Tongue (tissue), 1 donor: ENCODE measurements at regions not wholly inside any gene's neighbourhood (a gene's known extent, or its start where the extent isn't known, plus 50 kb on each side); places are given as distances from the start of the nearest gene placed in this dataset.
"Not testable (repeated sequence)": the region's sequence is repeated elsewhere in the genome, so short reads cannot be mapped to it uniquely, and the experiment has no call there.

Experiments
- DNase-seq: peaks from one replicate; pipeline ENCODE4 v3.0.0-alpha.2; 2015

DNA sequence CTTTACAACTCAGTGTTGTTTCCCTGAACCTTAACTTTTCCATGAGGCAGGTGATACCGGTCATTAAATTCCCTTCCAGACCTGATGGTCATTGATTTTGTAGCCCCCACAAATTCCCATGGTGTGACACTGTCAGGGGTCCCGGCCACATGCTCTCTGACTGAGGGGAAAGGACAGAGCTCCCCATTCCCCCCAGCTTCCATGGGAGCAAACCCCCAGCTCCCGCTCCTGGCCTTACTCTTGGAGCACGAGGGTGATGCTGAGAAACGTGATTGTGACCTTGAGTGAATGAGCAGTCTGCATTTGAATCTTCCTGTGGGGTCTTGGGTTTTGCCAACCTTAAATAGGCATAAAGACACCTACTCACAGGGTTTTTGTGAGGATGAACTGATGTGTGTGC lies 366.8 kb downstream of the RPS6KC1 start:
- DNase-seq, result no peak

DNA sequence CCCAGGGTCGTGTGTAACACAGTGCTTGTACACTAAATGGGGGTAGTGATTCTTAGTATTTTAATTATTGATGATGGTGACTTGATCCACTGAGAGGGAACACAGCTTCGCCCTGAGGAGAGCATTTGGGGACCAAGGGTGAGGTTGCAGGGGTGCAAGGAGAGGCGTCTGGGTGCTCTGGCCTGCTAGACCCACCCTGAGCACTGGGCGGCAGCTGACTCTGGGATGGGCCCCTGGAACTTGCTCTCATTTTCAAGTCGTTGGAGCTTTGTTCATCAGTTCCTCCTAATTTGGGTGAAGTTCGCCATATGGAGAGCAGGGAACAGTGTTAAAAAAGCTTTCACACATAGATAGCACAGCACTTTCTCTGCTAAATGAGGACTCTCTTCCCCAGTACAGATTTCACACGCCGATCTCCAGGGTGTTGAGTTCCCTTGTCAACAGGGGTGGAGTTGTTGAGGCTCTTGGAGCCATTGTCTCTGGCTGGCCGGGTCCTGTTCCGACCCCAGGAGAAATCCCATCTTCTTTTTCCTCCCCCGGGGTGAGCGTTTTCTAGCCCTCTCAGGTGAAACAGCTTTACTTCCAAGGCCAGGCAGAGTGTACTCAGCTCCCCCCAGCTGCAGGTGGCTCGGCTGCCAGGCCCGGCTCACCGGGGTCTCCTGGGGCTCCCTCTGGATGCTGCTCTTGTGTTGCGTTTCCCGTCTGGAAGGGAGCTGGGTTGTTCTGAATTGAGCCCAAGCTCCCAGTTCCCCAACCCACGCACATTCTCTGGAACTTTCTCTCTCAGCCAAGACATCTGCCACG lies 367.4 kb downstream of the RPS6KC1 start:
- no peak for DNase-seq

DNA sequence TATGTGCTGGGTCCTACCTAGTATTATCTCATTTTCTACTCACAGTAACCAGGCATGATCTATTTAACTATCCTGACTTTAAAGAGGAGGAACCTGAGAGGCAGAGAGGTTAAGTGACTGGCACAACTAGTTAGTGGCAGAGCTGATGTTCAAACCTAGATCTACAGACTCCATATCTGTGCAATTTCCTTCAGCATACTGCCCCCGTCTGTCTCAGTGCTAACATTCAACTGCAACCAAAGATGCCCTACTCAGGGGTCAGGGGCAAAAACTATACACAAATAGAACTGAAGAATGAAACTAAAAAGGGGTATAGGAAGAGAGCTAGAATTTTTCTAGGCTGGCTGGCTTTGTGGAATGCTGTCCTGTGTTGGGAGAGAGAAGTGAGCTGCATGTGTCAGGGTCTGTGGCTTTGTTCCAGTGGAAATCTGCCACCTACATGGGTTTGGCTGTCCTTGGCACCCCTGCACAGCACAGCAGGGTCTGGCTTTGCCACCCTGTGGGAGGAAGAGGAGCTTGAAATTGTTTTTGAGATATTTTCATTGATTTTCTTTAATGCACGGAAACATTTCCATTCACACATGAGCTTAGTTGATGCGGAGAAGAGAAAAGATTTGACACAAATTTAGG lies 368.5 kb downstream of the RPS6KC1 start:
- DNase-seq, result no peak

DNA sequence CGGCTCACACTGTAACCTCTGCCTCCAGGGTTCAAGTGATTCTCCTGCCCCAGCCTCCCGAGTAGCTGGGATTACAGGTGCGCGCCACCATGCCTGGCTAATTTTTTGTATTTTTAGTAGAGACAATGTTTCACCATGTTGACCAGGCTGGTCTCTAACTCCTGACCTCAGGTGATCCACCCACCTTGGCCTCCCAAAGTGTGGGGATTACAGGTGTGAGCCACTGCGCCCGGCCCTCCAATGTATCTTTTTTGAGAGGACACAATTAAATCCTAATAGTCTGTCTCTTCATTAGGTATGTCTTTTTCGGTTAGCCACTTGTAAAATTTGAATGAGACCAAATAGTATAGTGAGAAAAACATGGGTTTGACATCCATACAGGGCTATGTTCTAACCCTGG lies 370.1 kb downstream of the RPS6KC1 start:
- DNase-seq, result not testable (repeated sequence)

DNA sequence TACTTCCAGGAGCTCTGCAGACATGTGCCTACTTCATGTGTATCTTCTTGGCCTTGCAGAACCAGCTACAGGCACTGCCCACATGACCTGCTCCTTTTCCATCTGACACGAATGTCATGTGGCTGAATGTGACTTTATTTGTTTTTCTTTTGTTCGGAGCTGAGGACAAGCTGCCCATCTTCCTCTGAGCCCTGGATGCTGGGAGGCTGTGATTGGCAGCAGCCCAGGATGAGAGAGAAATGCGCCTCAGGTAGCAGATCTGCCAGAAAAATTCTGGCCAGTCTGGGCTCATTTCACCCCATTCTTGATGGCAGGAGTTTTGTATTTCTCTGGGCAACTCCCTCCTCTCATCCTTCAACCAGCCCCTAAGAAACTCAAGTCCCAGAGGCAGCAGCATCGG lies 372.0 kb downstream of the RPS6KC1 start:
- no peak for DNase-seq

DNA sequence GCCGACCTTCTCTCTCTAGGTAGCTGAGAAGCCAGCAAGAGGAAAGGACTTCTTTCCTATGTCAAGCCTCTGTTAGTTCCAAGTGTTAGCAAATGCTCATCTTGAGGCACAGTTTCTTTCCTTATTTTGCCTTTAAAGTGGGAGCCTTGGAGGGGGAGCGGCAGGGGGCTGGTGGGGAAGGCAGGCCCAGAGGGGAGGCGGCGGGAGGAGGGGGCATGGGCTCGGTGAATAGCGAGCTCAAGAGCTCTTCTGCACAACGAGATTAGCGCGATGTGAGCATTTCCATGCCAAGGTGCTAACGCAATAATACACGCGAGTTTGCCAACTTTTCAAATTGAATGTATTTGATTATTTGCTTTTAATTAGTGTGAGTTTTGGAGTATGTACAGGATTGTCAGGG lies 372.6 kb downstream of the RPS6KC1 start:
- no peak for DNase-seq

- no peak for DNase-seq
Observed at GRCh38 chr1:213425376-213426030, 374.5 kb downstream of the RPS6KC1 start.

- no peak for DNase-seq
Observed at GRCh38 chr1:213429642-213430041, 378.6 kb downstream of the RPS6KC1 start.

DNA sequence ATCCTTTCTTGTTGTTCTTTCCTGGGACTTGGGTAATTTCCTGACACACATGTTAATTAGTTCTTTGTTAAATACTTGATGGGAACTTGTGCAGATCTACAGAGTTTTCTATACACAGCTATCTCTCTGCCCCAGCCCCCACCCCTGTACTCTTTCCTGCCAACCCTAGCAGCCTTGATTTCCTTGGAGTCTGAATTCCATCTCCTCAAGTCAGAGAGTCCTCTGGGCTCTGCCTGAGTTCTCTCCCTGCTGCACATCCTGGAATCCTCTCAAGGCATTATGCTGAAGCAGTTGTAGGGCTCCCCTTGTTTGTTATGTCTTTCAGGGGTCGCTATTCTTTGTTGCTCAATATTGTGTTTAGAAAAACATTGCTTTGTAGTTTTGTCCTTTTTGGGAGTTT lies 384.7 kb downstream of the RPS6KC1 start:
- DNase-seq, result no peak

- DNase-seq, result no peak
Observed at GRCh38 chr1:213438339-213438738, 387.3 kb downstream of the RPS6KC1 start.

DNA sequence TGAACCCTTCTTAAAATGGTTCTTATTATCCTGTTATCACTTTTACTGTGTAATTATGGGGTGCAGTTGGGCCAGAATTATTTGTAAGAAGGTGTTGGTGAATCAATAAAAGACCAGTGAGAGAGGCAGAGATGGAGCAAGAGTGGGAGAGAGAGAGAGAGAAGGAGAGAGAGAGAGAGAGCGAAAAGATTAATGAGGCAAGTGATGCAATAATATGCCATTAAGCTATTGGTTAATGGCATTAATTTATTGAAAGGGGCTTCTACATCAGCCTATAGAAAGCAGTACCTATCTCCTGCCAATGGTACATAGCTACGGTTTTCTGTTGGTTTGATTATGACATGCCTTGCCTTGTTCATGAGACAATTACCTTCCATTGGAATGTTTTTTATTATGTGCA lies 388.7 kb downstream of the RPS6KC1 start:
- no peak for DNase-seq

GRCh38 chr1:213440766-213441165 lies 389.7 kb downstream of the RPS6KC1 start:
- DNase-seq, result no peak

- no peak for DNase-seq
Observed at GRCh38 chr1:213443415-213443814, 392.4 kb downstream of the RPS6KC1 start.

DNA sequence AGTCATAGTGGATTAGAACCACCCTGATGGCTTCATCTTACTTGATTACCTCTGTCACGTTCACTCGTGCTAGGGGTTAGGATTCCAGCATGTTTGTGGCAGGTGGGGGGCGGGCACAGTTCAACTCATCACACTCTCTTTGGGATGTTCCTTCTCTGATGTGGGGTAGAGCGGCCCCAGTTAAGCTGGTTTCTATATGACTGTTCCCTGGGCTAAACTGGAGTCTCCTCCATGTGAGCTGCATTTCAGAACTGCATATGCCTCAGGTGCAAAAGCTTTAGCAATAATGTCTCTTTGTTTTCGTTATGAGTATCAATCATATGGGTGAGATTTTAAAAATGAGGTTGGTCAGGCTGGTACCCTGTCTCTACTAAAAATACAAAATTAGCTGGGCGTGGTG lies 393.2 kb downstream of the RPS6KC1 start:
- no peak for DNase-seq

DNA sequence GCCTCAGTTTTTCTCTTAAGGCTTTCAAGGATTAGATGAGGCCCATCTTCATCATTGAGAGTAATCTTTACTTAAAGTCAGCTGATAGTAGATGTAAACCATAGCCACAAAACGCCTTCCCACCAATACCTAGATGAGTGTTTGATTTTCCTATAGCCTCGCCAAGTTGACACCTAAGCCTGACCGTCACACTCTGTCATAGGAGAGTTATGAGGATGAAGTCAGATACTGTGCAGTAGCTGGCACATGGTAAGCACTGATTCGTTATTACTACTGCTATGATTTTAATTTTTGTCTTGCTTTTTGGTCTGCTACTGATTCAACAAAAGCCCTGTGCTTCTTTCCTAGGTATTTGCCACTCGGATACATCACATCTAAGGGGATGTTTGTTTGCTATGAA lies 395.5 kb downstream of the RPS6KC1 start:
- DNase-seq, result no peak

DNA sequence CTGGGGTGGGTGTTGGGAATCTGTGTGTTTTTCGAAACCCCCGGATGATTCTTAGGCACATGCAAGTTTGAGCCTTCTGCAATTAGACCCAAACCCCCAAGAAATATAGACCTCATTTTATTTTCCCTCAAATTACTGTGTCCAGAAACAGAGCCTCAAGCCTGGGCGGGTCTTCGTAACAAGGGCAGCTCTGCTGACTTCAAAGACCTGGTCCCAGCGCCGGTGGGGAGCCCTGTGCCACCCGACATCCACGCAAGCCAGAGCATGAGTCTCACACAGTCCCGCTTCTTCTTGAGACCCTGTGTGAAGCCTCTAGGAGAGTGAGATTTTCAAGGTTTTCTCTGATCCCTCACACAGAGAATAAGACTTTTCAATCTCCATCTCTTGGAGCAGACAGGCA lies 397.3 kb downstream of the RPS6KC1 start:
- DNase-seq, result no peak

DNA sequence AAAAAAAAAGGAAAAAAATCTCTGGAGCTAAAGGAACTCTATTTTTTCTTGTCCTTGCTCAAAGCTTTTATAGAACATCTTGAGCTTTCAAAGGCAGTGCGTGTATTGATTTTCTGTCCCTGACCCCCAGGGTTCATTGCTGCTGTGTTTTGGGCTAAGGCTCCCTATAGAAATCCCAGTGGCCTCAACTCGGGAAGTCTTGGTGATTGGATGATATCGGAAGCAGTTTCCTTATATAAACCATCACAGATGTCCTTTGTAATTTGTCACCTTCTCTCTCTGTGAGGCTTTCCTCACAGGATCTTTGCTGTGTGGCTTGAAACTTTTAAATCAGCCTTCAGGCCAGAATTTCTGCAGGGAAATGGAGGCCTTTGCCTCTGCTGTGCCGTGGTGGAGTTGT lies 397.7 kb downstream of the RPS6KC1 start:
- no peak for DNase-seq

DNA sequence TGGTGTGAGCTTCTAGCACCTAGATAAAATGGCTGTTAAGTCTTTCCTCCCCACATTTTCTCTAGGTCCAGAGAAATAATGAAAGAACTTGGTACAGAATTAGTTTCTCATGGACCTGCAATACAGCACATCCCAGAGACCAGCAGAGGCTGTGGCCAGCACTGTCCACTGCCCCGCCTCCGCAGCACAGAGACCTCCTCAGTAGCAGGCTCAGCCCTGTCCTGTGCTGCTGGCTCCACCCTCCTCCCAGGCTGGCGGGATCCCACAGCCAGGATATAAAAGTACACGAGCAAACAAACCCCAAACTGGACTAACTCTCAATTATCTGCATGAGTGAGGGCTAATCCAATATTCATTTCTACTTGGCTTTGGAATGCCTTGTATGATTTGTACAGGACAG lies 401.5 kb downstream of the RPS6KC1 start:
- no peak for DNase-seq

GRCh38 chr1:213457186-213457585 lies 406.1 kb downstream of the RPS6KC1 start:
- DNase-seq, result peak; percentile 50

GRCh38 chr1:213457733-213458132 lies 406.7 kb downstream of the RPS6KC1 start:
- DNase-seq, result no peak

DNA sequence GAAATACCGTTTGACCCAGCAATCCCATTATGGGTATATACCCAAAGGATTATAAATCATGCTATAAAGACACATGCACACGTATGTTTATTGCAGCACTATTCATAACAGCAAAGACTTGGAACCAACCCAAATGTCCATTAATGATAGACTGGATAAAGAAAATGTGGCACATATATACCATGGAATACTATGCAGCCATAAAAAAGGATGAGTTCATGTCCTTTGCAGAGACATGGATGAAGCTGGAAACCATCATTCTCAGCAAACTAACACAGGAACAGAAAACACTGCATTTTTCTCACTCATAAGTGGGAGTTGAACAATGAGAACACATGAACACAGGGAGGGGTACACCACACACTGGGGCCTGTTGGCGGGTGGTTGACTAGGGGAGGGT lies 411.3 kb downstream of the RPS6KC1 start:
- not testable (repeated sequence) for DNase-seq

- DNase-seq, result no peak
Observed at GRCh38 chr1:213464786-213465460, 413.9 kb downstream of the RPS6KC1 start.

DNA sequence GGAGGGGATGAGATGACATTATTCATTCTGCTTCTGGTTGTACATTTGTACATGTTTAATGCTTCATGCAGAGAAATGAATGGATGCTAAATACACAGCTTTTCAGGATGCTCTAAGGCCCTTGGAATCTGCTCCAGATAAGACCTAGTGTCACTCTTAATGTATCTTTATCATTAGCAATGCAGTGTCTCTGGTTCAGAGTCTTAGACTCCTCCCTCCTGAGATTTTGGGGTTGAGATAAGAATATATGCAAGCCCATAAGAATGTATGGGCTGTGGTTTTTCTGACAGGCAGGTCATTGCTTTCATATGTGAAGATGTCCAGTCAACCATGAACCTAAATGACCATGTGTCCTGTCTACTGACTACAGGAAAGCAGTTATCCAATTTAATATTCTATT lies 415.5 kb downstream of the RPS6KC1 start:
- DNase-seq, result no peak
